ENCODE measurements at regions not wholly inside any gene's neighbourhood (a gene's known extent, or its start where the extent isn't known, plus 50 kb on each side); places are given as distances from the start of the nearest gene placed in this dataset.

DNA sequence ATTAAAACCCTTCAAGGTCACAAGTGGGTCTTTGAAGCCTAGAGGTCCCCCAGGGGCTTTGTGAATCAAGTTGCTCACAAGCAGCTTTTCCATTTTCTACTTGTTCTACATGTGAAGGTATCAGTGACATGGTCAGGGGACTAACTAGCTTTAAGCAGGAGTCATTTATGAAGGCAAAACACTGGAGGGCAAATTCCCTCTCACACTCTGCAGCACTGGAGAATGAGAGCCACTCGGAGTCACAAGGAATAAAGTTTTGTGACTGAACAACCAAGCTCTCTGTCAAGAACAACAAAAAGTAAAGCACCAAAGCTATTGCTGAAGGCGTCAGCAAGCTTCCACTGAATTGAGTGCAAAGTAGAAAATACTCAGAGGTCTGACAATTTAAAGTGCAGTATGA is 609.0 kb downstream of the EDEM1 start:
- TF ChIP-seq, protein P1, sequence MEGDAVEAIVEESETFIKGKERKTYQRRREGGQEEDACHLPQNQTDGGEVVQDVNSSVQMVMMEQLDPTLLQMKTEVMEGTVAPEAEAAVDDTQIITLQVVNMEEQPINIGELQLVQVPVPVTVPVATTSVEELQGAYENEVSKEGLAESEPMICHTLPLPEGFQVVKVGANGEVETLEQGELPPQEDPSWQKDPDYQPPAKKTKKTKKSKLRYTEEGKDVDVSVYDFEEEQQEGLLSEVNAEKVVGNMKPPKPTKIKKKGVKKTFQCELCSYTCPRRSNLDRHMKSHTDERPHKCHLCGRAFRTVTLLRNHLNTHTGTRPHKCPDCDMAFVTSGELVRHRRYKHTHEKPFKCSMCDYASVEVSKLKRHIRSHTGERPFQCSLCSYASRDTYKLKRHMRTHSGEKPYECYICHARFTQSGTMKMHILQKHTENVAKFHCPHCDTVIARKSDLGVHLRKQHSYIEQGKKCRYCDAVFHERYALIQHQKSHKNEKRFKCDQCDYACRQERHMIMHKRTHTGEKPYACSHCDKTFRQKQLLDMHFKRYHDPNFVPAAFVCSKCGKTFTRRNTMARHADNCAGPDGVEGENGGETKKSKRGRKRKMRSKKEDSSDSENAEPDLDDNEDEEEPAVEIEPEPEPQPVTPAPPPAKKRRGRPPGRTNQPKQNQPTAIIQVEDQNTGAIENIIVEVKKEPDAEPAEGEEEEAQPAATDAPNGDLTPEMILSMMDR (conservative IDR thresholded peaks at IDR 0.05; ENCODE audit: low read length): no peak
- TF ChIP-seq EZH2phosphoT487 (IDR thresholded peaks at IDR 0.05; ENCODE audit: borderline replicate concordance): no peak

All from Loucy (cell line).